Tibial nerve (tissue), 4 donors: ENCODE measurements at regions not wholly inside any gene's neighbourhood (a gene's known extent, or its start where the extent isn't known, plus 50 kb on each side); places are given as distances from the start of the nearest gene placed in this dataset.

Experiments used
- EP300 ChIP-seq, 2 donors: sonication (generic); formaldehyde crosslinking; IDR thresholded peaks; one replicate each; pipeline ENCODE4 v1.6.1; 2017; ENCODE audit warnings: antibody characterized with exemption in 2 of 2, mild to moderate bottlenecking in 1 of 2
- TF ChIP-seq, protein P1 (sequence below), 5 experiments: fragments of 200-600 bp in 3 of 5; fragments of 450-650 bp in 2 of 5; sonication (generic) in 3 of 5; IDR thresholded peaks; one replicate each; pipeline ENCODE4 v1.5.1; 2016 to 2019; ENCODE audit warnings: antibody characterized with exemption in 5 of 5, mild to moderate bottlenecking in 3 of 5, moderate library complexity in 2 of 5

DNA sequence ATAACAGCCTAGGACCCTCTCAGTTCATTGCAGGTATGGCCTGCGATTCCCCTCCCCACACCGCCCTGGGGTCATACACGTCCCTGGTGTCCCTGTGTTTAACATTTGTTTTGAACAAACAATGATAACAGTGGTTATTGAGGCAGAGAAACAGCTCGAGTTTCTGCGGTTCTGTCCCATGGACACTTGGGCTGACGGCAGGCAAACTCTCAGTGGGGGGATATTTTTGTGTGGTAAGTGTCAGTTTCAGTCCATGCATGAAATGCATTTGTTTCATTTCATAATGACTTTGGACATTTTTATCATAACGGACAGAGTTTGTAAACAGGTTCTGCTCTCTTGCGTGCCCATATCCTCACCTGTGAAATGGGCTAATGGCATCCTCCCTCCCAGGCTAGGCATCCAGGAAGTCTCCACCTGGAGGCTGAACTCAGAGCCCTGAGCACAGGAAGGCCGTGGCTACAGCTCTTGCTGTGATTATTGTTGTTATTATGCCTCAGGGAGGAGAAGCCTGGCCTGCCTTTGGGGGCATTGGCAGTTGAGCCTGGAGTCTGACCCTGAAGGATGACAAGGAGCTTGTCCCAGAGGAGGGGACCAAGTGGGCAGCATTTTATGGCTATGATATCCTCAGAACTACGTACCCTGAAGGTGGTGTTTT, 190.9 kb downstream of the GADD45G start:
- TF ChIP-seq, protein P1, sequence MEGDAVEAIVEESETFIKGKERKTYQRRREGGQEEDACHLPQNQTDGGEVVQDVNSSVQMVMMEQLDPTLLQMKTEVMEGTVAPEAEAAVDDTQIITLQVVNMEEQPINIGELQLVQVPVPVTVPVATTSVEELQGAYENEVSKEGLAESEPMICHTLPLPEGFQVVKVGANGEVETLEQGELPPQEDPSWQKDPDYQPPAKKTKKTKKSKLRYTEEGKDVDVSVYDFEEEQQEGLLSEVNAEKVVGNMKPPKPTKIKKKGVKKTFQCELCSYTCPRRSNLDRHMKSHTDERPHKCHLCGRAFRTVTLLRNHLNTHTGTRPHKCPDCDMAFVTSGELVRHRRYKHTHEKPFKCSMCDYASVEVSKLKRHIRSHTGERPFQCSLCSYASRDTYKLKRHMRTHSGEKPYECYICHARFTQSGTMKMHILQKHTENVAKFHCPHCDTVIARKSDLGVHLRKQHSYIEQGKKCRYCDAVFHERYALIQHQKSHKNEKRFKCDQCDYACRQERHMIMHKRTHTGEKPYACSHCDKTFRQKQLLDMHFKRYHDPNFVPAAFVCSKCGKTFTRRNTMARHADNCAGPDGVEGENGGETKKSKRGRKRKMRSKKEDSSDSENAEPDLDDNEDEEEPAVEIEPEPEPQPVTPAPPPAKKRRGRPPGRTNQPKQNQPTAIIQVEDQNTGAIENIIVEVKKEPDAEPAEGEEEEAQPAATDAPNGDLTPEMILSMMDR (IDR thresholded peaks at IDR 0.05) = no peak
- no peak for TF ChIP-seq EP300 (IDR thresholded peaks at IDR 0.05)
